ENCODE measurements at regions not wholly inside any gene's neighbourhood (a gene's known extent, or its start where the extent isn't known, plus 50 kb on each side); places are given as distances from the start of the nearest gene placed in this dataset.
"Not testable (repeated sequence)": the region's sequence is repeated elsewhere in the genome, so short reads cannot be mapped to it uniquely, and the experiment has no call there.

DNA sequence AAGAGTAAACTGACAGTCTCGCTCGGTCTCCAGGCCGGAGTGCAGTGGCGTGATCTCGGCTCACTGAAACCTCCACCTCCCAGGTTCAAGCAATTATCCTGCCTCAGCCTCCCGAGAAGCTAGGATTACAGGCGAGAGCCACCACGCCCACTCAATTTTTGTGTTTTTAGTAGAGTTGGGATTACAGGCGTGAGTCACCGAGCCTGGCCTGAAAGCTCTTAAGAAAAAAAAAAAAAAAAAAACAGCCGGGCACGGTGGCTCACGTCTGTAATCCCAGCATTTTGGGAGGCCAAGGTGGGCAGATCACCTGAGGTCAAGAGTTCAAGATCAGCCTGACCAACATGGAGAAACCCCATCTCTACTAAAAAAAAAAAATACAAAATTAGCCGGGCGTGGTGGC lies 55.3 kb upstream of the THOC2 start:
- DNase-seq (ENCODE audit: low spot score): peak; percentile 50

DNA sequence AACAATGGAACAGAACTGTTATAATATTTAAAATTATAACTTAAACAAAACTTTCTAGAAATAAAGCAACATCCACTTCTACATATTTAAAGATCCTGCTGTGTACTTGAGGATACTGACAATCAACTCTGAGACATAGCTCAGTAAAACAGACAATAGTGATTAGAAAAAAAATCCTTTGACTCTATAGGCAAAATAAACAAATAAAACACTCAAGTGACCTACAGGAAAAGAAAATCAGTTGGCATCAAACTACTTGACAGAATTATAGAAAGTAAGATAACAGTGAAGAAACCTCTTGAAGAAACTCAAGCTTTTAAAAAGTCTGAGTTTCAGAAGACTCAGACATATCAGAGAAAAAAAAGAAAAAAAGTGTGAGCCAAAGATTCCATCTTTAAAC lies 55.9 kb upstream of the THOC2 start:
- no peak for DNase-seq (ENCODE audit: low spot score)

DNA sequence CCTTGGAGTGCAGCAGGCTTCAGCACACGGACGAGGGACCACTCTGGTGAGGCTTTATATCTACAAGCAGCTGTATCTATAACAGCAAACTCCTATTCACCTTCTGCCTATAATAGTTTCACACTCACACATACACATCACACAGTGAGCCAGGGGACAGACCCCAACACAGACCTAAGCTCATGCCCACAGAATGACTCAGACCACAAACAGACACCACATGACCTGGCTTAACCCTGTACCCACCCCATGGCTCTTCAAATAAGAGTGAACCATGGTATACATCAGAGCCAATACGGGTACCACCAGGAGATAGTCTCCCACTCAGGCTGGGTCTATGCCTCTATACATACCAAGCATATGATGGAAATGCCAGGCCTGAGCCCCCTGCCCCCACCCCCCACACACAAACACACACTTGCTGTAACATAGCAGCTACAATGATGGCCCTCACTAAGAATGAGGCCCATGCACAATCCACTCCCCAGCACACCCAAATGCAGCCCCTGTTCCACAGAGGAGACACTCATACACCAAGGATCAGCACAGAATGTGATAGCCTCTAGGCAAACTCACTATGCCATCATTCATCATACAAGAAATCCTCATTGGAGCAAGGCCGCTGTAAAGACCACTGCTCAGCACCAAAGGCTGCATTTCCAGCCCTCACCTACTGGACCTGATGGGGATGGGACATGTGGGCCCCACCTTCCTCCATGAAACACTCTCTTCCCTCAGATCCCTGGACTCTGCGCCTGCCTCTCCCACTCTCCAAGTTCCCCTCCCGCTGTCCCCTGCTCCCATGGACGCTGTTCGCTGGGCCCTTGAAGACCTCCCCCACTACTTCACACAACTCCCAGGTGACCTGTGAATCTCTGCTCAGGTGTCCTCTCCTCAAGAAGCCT lies 62.1 kb upstream of the XIAP start:
- DNase-seq (ENCODE audit: low spot score): no peak

DNA sequence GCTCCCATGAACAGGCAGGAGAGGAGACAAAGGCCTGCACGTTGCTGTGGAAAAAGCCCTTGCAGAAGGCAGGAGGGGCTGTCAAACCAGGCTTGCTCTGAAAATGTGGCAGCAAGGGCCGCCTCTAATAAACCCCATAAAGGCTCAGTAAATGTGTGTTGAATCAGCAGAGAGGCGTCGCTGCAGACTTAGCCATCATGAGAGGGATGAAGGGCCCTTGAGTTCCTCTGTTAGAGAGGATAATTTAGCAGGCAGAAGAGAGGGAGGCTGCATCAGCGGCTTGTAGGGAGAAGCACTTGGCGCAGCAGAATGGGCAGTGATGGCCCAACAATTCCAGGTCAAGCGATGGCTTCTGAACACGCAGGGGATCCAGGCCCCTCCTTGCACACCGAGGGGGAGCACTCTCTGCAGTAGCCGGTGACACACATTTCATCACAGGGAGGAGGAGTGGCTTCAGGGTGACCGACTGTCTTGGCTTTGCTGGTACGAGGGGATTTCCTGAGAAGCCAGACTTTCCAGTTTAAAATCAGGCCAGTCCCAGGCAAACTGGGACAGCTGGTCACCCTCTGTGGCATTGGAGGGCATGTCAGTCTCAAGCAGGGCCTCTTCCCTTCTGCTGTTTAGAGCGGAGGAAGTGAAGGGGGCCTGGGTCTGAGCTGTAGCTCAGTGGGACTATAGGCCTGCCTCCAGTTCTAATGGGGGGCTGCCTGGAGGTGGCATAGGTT lies 61.0 kb upstream of the XIAP start:
- not testable (repeated sequence) for DNase-seq (ENCODE audit: low spot score)

DNA sequence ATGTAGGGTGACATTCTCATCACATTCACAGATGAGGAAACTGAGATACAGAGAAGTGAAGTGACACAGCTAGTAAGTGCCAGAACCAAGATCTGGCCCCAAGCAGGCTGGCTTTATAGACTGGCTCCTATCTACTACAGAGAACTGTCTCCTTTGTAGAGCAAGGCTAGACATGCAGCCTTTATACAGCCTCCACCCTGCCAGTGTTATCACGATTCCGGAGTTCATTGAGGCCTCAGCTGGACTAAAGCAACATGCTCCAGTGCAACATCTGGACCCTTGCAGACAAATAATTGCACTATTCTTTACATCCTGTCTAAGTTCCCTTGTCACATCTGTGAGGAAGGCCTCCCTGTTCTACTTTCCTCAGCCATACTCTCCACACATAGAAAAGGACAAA lies 58.0 kb upstream of the XIAP start:
- no peak for DNase-seq (ENCODE audit: low spot score)

DNA sequence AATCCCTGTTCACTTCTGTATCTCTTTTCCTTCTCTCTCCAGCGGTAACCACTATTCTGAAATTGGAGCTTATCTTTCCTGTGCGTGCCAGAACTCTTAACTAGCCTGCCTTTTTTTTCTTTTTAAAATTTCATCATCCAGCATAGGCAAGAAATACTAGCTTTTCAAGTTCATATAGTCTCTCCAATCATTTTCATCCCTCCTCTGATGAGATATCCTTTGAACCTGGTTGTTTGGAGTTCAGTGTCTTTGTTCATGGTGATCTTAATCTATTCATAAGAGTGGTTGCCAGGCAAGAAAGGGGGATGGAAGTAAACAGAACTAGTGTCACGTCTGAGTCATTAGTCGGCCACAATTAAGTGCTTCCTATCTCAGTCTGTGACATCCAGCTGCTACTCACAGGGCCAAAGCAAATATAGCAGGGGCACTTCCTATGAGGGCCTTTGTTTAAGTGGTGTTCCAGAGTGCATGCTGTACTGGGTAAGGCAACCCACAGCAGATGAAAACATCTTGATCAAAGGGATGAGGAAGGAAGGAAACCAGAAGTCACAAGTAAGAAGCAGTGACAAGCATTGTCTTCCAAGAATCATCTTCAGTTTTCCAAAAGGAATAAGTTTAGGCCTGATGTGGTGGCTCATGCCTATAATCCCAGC lies 56.4 kb upstream of the XIAP start:
- DNase-seq (ENCODE audit: low spot score): peak; percentile 85

DNA sequence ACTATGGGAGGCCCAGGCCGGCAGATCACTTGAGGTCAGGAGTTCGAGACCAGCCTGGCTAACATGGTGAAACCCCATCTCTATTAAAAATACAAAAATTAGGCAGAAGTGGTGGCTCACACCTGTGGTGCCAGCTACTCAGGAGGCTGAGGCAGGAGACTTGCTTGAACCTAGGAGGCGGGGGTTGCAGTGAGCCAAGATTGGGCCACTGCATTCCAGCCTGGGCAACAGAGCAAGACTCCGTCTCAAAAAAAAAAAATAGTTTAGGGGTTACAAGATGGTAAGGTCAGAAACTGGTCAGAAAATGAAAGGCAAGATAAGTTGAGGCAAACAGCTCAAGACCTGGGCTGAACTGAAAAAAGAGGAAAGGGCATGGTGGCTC lies 55.9 kb upstream of the XIAP start:
- DNase-seq (ENCODE audit: low spot score): not testable (repeated sequence)

DNA sequence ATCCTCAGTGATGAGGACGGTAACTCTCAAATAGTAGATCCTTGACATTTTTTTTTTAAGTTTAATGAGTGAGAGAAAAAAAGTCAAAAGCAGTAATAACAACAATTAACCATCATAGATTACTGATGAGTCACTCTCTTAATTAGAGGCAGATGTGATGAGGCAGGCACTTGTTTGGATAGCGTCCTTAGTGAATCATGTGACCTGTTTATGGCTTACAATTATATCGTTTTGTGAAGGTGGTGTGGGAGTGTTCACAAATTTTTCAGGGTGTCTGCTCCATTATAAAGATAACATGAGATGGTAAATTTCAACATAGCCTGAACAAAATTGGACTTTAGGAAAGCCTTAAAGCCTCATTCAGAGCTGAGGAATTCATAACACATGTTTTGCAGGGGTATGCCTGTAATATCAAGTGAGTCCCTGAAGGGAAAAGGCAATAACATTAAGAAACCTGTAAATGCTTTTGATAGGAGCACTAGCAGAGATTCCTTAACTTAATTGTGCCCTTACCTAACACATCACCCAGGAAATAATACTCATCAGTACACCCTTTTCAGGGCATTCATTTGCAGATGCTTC lies 51.9 kb upstream of the XIAP start:
- no peak for DNase-seq (ENCODE audit: low spot score)

DNA sequence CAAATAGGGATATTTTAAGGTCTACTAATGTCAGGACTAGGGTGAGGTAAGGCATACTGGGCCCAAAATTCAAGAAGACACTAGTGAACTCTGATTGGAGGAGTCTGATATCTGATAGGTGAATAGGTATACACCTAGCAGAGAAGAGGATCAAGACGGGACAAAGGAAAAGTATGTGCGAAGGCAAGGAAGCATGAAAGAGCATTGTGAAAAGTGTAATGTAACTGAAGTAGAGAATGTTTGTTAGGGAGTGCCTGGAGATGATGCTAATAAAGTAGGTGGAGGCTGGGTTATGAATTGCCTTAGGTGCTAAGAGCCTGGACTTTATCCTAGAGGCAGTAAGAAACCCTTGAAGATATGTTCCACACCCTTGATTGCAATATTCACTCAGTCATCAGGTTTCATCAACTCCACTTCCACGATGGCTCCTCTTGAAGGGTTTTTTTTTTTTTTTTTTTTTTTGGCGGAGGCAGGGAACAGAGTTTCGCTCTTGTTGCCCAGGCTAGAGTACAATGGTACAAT lies 49.9 kb upstream of the XIAP start:
- no peak for DNase-seq (ENCODE audit: low spot score)

Data from RKO (cell line).